Fibroblast of mammary gland (primary cell): ENCODE measurements at regions not wholly inside any gene's neighbourhood (a gene's known extent, or its start where the extent isn't known, plus 50 kb on each side); places are given as distances from the start of the nearest gene placed in this dataset.

Experiments
- DNase-seq: peaks from one replicate; pipeline ENCODE4 v3.0.0-alpha.2; 2010; ENCODE audit warnings: low read depth
- H3K4me3 ChIP-seq: 2 replicates; pipeline ENCODE4 v1.5.1; 2011; ENCODE audit warnings: low read depth, mild to moderate bottlenecking, low read length, moderate library complexity; ENCODE audit not compliant: control insufficient read depth
- TF ChIP-seq, protein P1 (sequence below): conservative IDR thresholded peaks from 2 replicates; pipeline ENCODE4 v1.5.1; 2011; ENCODE audit warnings: low read depth, low read length, inconsistent platforms; ENCODE audit not compliant: control insufficient read depth, insufficient read depth

DNA sequence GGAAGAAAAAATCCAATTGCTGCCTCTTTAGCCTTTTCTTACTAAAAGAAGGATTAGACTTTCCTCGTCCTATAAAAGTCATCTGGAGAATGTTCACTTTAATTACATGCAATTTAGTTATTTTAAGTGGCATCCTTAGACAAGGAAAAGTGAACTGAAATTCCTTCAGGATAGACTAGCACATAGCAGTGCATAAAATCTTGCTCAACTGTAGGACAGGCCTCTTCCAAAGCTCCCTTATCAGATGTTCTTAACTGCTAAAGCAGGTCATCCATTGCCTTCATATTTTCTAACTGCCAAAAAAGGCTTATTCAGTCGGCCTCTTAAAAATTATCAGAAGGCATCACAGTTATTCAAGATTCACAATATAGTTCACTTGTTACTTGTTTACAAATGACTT lies 396.5 kb downstream of the DMRT2 start:
- TF ChIP-seq, protein P1, sequence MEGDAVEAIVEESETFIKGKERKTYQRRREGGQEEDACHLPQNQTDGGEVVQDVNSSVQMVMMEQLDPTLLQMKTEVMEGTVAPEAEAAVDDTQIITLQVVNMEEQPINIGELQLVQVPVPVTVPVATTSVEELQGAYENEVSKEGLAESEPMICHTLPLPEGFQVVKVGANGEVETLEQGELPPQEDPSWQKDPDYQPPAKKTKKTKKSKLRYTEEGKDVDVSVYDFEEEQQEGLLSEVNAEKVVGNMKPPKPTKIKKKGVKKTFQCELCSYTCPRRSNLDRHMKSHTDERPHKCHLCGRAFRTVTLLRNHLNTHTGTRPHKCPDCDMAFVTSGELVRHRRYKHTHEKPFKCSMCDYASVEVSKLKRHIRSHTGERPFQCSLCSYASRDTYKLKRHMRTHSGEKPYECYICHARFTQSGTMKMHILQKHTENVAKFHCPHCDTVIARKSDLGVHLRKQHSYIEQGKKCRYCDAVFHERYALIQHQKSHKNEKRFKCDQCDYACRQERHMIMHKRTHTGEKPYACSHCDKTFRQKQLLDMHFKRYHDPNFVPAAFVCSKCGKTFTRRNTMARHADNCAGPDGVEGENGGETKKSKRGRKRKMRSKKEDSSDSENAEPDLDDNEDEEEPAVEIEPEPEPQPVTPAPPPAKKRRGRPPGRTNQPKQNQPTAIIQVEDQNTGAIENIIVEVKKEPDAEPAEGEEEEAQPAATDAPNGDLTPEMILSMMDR: no peak
- no peak overlapping the region for H3K4me3 ChIP-seq
- DNase-seq: no peak

DNA sequence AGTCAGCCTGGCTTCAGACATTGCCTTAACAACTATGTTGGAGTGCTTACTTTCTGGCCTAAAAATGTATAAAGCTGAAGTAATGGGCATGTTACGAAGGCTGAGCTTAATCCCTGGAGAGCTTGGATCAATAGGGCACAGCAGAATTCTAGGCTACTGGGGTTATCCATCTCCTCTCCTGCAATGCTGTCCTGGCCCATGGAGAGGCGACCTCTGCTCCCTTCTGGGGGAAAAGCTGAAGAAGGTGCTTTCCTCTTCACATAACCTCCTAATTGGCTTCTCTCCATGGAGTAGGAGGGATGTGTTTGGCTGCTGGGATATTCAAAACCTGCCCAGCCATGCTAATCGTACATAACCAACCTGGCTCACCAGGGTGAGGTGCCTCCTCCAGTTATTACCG lies 403.5 kb downstream of the DMRT2 start:
- TF ChIP-seq, protein P1: no peak
- DNase-seq: no peak
- no peak overlapping the region for H3K4me3 ChIP-seq

DNA sequence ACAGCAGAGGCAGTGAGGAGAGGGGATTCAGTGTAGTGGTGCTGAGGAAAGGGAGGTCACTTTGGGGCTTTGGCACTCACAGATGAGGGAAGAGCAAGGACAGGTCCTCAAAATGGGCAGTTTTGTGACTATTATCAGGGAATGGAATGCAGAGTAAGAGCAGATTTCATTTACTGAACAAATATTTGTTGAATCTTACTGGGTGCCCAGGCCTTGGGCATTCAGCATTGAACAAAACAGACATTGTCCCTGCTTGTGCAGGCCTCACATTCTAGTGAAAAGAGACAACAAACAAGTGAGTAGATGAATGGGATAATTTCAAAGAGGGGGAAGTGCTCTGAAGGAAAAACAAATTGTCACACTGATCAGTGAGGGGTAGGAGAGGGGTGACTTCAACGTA lies 404.1 kb downstream of the DMRT2 start:
- H3K4me3 ChIP-seq: no peak overlapping the region
- DNase-seq: no peak
- TF ChIP-seq, protein P1: no peak

DNA sequence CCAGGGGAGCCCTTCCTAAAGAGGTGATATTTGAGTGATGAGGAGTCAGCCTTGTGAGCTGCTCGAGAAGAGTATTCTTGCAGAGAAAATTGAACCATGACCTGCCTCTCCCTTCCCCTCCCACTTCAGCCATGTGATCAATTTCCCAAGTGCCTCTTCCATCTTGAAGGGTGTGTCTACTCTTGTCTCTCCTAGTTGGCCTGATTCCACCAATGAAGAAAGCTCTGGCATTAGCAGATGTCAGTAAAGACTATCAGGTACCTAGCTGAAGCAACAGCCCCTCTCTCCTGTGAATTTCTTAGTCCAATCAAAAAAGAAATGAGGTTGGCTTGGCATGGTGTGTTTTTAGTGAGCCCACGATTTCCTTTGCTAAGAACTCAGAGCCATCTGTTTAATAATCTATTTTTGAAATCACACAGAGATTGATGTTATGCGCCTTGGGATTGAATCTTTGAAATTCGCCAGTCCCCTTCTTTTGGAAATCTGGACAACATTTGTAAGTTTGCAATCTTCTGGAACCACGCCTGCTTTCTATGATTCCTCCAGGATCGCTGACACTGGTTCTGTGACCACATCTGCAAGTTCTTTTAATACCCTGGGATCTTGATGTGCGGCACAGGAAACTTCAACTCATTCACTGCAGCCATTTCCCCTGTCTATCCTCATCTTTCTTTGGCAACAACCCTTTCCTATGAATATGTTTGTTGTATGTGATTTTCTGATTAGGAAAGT lies 404.6 kb downstream of the DMRT2 start:
- TF ChIP-seq, protein P1: no peak
- H3K4me3 ChIP-seq: no peak overlapping the region
- peak; percentile 7 for DNase-seq

DNA sequence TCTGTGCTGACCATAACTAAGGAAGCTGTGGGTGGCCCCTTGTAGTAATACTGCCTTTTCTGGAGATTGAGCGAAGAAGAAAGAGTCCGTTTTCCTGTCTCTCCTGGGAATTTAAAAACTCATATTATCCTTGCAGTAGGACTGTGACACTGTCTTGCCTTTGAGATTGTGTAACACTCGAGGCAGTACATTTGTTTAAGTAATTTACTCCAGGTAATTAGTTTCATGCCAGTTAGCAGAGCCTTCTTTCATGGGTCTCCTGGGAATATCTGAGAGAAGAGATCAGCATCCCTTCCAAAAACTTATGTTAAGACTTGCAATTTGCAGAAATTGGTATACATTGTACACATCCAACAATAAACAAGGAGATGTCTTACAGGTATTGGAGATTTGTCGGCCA lies 405.6 kb downstream of the DMRT2 start:
- no peak for DNase-seq
- TF ChIP-seq, protein P1: no peak
- no peak overlapping the region for H3K4me3 ChIP-seq

DNA sequence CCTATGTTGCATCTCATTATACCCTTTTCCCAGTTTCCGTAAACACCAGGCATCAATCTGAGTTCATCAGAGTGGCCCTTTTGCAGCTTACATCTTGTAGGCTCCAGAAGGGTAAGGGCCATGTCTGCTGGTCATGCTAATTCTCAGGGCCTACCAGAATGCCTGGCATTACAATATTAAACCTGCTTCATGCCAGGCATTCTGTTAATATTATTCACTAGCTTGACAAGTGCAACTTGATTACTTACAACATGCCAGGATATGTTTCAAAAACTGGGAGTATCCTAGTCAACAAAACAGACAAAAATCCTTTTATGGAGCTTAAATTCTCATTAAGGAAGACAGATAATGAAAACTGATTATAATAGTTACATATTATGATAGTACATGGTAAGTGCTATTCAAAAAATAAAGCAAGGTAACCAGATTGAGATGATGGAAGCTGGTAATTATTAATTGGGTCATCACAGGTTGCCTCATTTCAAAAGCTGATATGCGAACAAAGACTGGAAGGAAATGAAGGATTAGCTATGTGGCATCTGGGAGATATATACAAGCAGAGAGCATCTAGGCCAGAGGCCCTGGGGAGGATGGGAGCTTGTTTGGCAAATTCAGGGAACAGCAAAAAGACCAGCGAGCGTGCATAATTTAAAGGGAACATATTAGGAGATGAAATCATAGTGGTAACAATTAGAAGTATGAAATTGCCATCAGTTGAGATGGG lies 406.3 kb downstream of the DMRT2 start:
- H3K4me3 ChIP-seq: no peak overlapping the region
- DNase-seq: no peak
- TF ChIP-seq, protein P1: no peak

DNA sequence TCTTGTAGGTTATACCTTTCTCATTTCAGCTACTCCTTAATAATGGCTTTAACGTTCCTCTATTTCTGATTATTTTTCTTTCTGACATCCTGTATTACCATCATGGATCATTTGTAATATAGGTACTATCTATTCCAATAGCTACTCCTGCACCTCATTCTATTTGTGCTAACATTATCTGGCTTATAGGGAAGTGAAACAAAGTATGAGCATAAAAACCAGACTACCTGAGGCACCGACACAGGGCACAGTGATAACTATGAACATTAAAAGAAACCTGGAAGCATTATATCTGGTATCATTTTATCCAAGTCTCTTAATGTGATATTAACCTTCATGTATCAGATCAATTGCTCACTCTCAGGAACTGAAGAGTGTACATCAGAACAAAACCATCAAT lies 407.3 kb downstream of the DMRT2 start:
- TF ChIP-seq, protein P1: no peak
- no peak for DNase-seq
- no peak overlapping the region for H3K4me3 ChIP-seq
